Upper lobe of left lung (tissue), 6 donors: ENCODE measurements at regions not wholly inside any gene's neighbourhood (a gene's known extent, or its start where the extent isn't known, plus 50 kb on each side); places are given as distances from the start of the nearest gene placed in this dataset.

Experiments used
- ATAC-seq, 2 donors: fragments of 200-7000 bp; cut with Tn5 transposase; one replicate each; pipeline ENCODE4 v1.9.1; 2022; ENCODE audit warnings: mild to moderate bottlenecking in 2 of 2, moderate library complexity in 2 of 2; ENCODE audit not compliant: low FRiP score in 2 of 2
- DNase-seq, 2 donors: peaks; one replicate each; pipeline ENCODE4 v3.0.0-alpha.2; 2019 to 2020
- H3K27ac ChIP-seq, 4 donors: fragments of 200-600 bp; sonication (generic); one replicate each; pipeline ENCODE4 v1.5.1; 2016 to 2019
- H3K27me3 ChIP-seq, 4 donors: fragments of 200-600 bp; sonication (generic); one replicate each; pipeline ENCODE4 v1.5.1; 2017 to 2019
- H3K36me3 ChIP-seq, 4 donors: fragments of 200-600 bp; sonication (generic); one replicate each; pipeline ENCODE4 v1.5.1; 2016 to 2019
- H3K4me1 ChIP-seq, 4 donors: fragments of 200-600 bp; sonication (generic); one replicate each; pipeline ENCODE4 v1.5.1; 2018 to 2019
- H3K4me3 ChIP-seq, 4 donors: fragments of 200-600 bp; sonication (generic); one replicate each; pipeline ENCODE4 v1.5.1; 2017 to 2019; ENCODE audit warnings: mild to moderate bottlenecking in 2 of 4, moderate library complexity in 1 of 4
- H3K9me3 ChIP-seq, 4 donors: fragments of 200-600 bp; sonication (generic); one replicate each; pipeline ENCODE4 v1.5.1; 2018 to 2019
- EP300 ChIP-seq, 4 donors: sonication (generic); formaldehyde crosslinking; IDR thresholded peaks; one replicate each; pipeline ENCODE4 v1.5.1; 2017; ENCODE audit warnings: antibody characterized with exemption in 4 of 4, control low read depth in 2 of 4
- POLR2A ChIP-seq, 4 donors: fragments of 450-650 bp; IDR thresholded peaks; one replicate each; pipeline ENCODE4 v1.5.1; 2016 to 2017; ENCODE audit warnings: antibody characterized with exemption in 4 of 4, mild to moderate bottlenecking in 2 of 4
- POLR2AphosphoS5 ChIP-seq, 2 donors: sonication (generic); formaldehyde crosslinking; IDR thresholded peaks; one replicate each; pipeline ENCODE4 v1.5.1; 2017; ENCODE audit warnings: antibody characterized with exemption in 2 of 2
- WGBS, 2 donors: methylation state at CpG; one replicate each; pipeline ENCODE4 v1.1.5; 2017 to 2018; 5-methylcytosine and 5-hydroxymethylcytosine counted together
- small RNA-seq, 4 donors: library from RNA; depleted of rRNA; stranded (forward); fragments of <200 nt; gene quantifications; one replicate each; pipeline ENCODE3, GENCODE V24; 2016
- TF ChIP-seq, protein P1 (sequence below), 6 experiments: fragments of 450-650 bp in 4 of 6; fragments of 200-600 bp in 2 of 6; sonication (generic) in 2 of 6; IDR thresholded peaks; one replicate each; pipeline ENCODE4 v1.5.1; 2016 to 2019; ENCODE audit warnings: antibody characterized with exemption in 6 of 6
- donor health status: DM: no; HTN: no; CAD: no; lungs with moderate emphysema.
- donor health status: DM: no; HTN: yes; CAD: no; lungs with severe emphysema.

DNA sequence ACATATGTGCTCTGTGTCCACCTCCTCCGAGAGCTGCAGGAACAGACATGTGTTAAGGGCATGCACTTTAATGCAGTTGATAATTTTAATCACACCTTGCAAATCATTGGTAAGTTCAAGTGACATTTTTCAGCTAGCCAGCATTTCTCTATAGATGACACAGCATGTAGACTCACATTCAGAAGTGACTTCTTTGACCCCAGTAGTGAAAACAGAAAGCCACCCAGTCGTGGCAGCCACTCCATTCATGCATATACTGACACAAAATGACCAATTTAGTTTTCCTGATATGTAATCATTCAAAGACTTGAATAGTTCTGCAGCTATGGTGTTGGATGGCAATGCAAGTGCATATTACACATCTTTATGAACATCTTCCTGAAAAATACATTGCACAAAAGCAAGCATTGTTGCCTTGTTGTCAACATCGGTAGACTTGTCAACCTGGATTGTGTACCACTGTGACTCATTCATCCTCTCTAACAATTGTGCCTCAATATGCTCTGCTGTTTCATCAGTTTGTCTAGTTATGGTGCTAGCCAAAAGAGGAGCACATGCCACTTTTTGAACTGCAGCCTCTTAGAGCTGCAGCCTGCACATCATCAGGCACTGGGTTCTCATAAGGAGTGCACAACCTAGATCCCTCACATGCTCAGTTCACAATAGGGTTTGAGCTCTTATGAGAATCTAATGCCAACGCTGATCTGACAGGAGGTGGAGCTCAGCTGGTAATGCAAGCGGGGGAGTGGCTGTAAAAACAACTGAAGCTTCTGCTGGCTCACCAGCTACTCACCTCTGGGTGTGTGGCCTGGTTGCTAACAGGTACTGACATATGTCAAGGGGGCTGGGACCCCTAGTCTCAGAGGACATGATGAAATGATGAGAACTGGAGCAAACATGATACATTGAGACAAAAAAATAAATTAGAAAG lies 622.0 kb downstream of the PYDC2 start:
- ATAC-seq = no peak

More for the DNA sequence above, 622.0 kb downstream of the PYDC2 start:
- 55 to 65% methylated on average over 5 of the region's 5 CpGs for WGBS, 2 donors
- no peak for DNase-seq
- no peak overlapping the region for H3K27ac ChIP-seq
- no peaks in the 10 kb centered on the region for H3K4me1 ChIP-seq
- H3K9me3 ChIP-seq = no peaks in the 10 kb centered on the region
- H3K36me3 ChIP-seq = no peaks in the 10 kb centered on the region
- H3K27me3 ChIP-seq = no peaks in the 10 kb centered on the region
- no peak overlapping the region for H3K4me3 ChIP-seq
- no peak for TF ChIP-seq POLR2A (IDR thresholded peaks at IDR 0.05)
- TF ChIP-seq, protein P1, sequence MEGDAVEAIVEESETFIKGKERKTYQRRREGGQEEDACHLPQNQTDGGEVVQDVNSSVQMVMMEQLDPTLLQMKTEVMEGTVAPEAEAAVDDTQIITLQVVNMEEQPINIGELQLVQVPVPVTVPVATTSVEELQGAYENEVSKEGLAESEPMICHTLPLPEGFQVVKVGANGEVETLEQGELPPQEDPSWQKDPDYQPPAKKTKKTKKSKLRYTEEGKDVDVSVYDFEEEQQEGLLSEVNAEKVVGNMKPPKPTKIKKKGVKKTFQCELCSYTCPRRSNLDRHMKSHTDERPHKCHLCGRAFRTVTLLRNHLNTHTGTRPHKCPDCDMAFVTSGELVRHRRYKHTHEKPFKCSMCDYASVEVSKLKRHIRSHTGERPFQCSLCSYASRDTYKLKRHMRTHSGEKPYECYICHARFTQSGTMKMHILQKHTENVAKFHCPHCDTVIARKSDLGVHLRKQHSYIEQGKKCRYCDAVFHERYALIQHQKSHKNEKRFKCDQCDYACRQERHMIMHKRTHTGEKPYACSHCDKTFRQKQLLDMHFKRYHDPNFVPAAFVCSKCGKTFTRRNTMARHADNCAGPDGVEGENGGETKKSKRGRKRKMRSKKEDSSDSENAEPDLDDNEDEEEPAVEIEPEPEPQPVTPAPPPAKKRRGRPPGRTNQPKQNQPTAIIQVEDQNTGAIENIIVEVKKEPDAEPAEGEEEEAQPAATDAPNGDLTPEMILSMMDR (IDR thresholded peaks at IDR 0.05) = no peak
- TF ChIP-seq POLR2AphosphoS5 (IDR thresholded peaks at IDR 0.05) = no peak
- no peak for TF ChIP-seq EP300 (IDR thresholded peaks at IDR 0.05)

Small RNA genes in the stretch of these regions (small RNA-seq; reads per million reads assigned to genes)
- 0 reads per million in 4 donors for gene RF00019
